PC-3 (cell line): ENCODE measurements at regions not wholly inside any gene's neighbourhood (a gene's known extent, or its start where the extent isn't known, plus 50 kb on each side); places are given as distances from the start of the nearest gene placed in this dataset.

Experiments used
- ATAC-seq: fragments of 200-7000 bp; cut with Tn5 transposase; 2 replicates; pipeline ENCODE4 v1.9.1; 2020; ENCODE audit warnings: mild to moderate bottlenecking, moderate library complexity
- BruUV-seq: library from RNA; stranded (reverse); fragments of 400-500 nt; replicated peaks from 2 replicates; lab custom pipeline; 2021; lab: Mats Ljungman, UMichigan
- CTCF ChIA-PET: fragments of 300-600 bp; sonication (Branson Sonifier 250); formaldehyde crosslinking; loops from one replicate; lab custom pipeline; 2022; ENCODE audit warnings: antibody characterized with exemption; lab: Charles Lee
- POLR2A ChIA-PET: fragments of 300-600 bp; sonication (Branson Sonifier 250); formaldehyde crosslinking; loops from one replicate; lab custom pipeline; 2022; ENCODE audit warnings: antibody characterized with exemption; ENCODE audit not compliant: unreplicated experiment; lab: Charles Lee
- DNase-seq: peaks from one replicate; pipeline ENCODE4 v3.0.0-alpha.2; 2015
- H2AFZ ChIP-seq: fragments of 300-600 bp; sonication (generic); 2 replicates; pipeline ENCODE4 v1.6.0; 2016; ENCODE audit warnings: antibody characterized with exemption, low read length
- H3F3A ChIP-seq: fragments of 300-600 bp; sonication (generic); one replicate; pipeline ENCODE4 v1.6.0; 2017; ENCODE audit warnings: antibody characterized with exemption, low read length, control low read depth, mild to moderate bottlenecking; ENCODE audit not compliant: unreplicated experiment
- H3K27ac ChIP-seq: fragments of 300-600 bp; sonication (generic); 2 replicates; pipeline ENCODE4 v1.5.1; 2016; ENCODE audit warnings: mild to moderate bottlenecking, low read length
- H3K27me3 ChIP-seq: fragments of 300-600 bp; sonication (generic); 2 replicates; pipeline ENCODE4 v1.6.1; 2016; ENCODE audit warnings: low read length, mixed read lengths
- H3K36me3 ChIP-seq: fragments of 300-600 bp; sonication (generic); 2 replicates; pipeline ENCODE4 v1.6.1; 2016; ENCODE audit warnings: low read depth, mixed run types, low read length, mixed read lengths
- H3K4me1 ChIP-seq: fragments of 300-600 bp; sonication (generic); 2 replicates; pipeline ENCODE4 v1.5.1; 2016; ENCODE audit warnings: low read length; ENCODE audit not compliant: insufficient read depth
- H3K4me2 ChIP-seq: fragments of 300-600 bp; sonication (generic); 2 replicates; pipeline ENCODE4 v1.6.0; 2016; ENCODE audit warnings: low read length
- H3K4me3 ChIP-seq: fragments of 300-600 bp; sonication (generic); 2 replicates; pipeline ENCODE4 v1.5.1; 2016; ENCODE audit warnings: mild to moderate bottlenecking, low read length, mixed read lengths
- H3K79me2 ChIP-seq: fragments of 300-600 bp; sonication (generic); 2 replicates; pipeline ENCODE4 v1.6.1; 2017; ENCODE audit warnings: low read length, mixed read lengths
- H3K9ac ChIP-seq: fragments of 300-600 bp; sonication (generic); 2 replicates; pipeline ENCODE4 v1.6.0; 2016; ENCODE audit warnings: mild to moderate bottlenecking, low read length
- H3K9me2 ChIP-seq: fragments of 300-600 bp; sonication (generic); replicated peaks from 2 replicates; pipeline ENCODE4 v1.6.1; 2016; ENCODE audit warnings: mixed run types, low read length, mixed read lengths
- H3K9me3 ChIP-seq: fragments of 300-600 bp; sonication (generic); 2 replicates; pipeline ENCODE4 v1.6.1; 2016; ENCODE audit warnings: low read length, mixed read lengths
- H4K20me1 ChIP-seq: fragments of 300-600 bp; sonication (generic); 2 replicates; pipeline ENCODE4 v1.6.1; 2016; ENCODE audit warnings: low read length, mixed read lengths
- EZH2 ChIP-seq: fragments of 300-600 bp; sonication (generic); IDR thresholded peaks from one replicate; pipeline ENCODE4 v1.6.1; 2017; ENCODE audit warnings: antibody characterized with exemption, mild to moderate bottlenecking, low read length; ENCODE audit not compliant: unreplicated experiment
- EZH2phosphoT487 ChIP-seq: fragments of 300-600 bp; sonication (generic); IDR thresholded peaks from 2 replicates; pipeline ENCODE4 v1.6.1; 2018; ENCODE audit warnings: mild to moderate bottlenecking, antibody characterized with exemption, low read length, borderline replicate concordance
- intact Hi-C: fragments of 100-400 bp; cut with micrococcal nuclease; formaldehyde crosslinking; loops from 2 replicates; pipeline ENCODE4 v1.9.0; 2023
- TF ChIP-seq, protein P1 (sequence below): fragments of 300-600 bp; sonication (generic); conservative IDR thresholded peaks from 2 replicates; pipeline ENCODE4 v1.5.1; 2017; ENCODE audit warnings: antibody characterized with exemption, low read depth, mild to moderate bottlenecking, low read length

DNA sequence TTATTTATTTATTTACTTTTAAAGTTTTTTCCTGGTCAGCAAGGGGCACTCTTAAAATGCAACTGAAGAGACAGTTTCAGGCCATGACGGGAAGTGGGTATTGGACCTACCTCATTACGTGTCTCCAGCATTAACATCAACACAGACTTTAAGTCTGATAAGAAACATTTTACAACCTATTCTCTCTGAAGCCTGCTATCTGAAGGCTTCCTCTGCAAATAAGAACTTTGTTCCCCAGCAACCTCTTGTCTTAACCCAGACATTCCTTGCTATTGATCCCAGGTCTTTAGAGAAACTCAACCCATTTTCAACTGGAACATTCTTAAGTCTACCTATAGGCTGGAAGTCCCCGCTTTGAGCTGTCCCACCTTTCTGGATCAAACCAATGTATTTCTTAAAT is 258.3 kb upstream of the TMPRSS15 start:
- ChIA-PET CTCF (no interaction called here), POLR2A (no interaction called here)
- no peak for ATAC-seq

DNA sequence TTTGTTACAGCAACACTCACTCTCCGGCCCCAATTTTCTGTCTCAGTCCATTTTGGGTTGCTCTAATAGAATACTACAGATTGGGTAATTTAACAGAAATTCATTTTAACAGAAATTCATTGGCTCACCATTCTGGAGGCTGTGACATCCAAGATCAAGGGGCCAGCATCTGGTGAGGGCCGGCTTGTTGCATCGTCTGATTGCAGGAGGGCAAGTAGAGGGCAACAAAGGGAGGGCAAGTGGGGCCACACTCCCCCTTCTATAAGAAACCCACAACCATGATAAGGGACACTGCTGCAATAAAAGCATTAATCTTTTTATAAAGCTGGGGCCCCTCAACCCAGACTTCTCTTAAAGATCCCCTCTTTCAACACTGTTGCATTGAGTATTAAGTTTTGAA is 260.1 kb upstream of the TMPRSS15 start:
- TF ChIP-seq EZH2phosphoT487 (no peak), EZH2 (no peak)
- TF ChIP-seq, protein P1, sequence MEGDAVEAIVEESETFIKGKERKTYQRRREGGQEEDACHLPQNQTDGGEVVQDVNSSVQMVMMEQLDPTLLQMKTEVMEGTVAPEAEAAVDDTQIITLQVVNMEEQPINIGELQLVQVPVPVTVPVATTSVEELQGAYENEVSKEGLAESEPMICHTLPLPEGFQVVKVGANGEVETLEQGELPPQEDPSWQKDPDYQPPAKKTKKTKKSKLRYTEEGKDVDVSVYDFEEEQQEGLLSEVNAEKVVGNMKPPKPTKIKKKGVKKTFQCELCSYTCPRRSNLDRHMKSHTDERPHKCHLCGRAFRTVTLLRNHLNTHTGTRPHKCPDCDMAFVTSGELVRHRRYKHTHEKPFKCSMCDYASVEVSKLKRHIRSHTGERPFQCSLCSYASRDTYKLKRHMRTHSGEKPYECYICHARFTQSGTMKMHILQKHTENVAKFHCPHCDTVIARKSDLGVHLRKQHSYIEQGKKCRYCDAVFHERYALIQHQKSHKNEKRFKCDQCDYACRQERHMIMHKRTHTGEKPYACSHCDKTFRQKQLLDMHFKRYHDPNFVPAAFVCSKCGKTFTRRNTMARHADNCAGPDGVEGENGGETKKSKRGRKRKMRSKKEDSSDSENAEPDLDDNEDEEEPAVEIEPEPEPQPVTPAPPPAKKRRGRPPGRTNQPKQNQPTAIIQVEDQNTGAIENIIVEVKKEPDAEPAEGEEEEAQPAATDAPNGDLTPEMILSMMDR: no peak
- intact Hi-C loops: no loop called here

More for the DNA sequence above, 258.3 kb upstream of the TMPRSS15 start:
- Histone ChIP-seq H3K4me3 (no peak overlapping the region), H3K27ac (no peak overlapping the region), H3K79me2 (no peaks in the 10 kb centered on the region), H3K4me2 (no peak overlapping the region), H4K20me1 (no peaks in the 10 kb centered on the region), H3F3A (no peaks in the 10 kb centered on the region), H3K9me2 (no peaks in the 10 kb centered on the region), H3K27me3 (no peaks in the 10 kb centered on the region), H2AFZ (no peak overlapping the region), H3K9ac (no peak overlapping the region), H3K4me1 (no peaks in the 10 kb centered on the region), H3K9me3 (no peaks in the 10 kb centered on the region), H3K36me3 (0 out of 2 replicates have a peak, but pooled peaks cover 3% of the 10 kb centered on the region)
- intact Hi-C loops: no loop called here
- DNase-seq: no peak
- no TSS peak for BruUV-seq
- TF ChIP-seq, protein P1: no peak
- TF ChIP-seq EZH2 (no peak), EZH2phosphoT487 (no peak)

DNA sequence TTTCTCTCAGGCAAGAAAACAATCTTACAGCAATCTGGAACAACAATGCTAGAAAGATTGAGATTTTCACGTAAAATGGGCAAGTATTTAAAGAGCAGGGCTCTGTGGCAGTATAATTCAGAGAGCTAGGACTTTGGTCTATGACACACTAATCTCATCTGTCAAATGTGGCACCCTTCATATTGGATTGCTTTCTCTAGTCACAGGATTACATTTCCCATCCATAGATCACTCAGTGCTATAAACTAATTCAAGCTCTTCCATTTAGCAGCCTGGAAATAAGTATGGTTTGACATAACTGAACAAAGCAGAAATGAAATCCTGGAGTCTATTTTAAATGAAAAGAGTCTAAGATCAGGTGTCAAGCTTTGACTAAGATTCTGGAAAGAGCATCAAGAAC is 263.1 kb upstream of the TMPRSS15 start:
- Histone ChIP-seq H3K4me1 (no peaks in the 10 kb centered on the region), H3K4me3 (no peak overlapping the region), H3K9me2 (no peaks in the 10 kb centered on the region), H3K36me3 (0 out of 2 replicates have a peak, but pooled peaks cover 3% of the 10 kb centered on the region), H4K20me1 (no peaks in the 10 kb centered on the region), H3K9ac (no peak overlapping the region), H3F3A (no peaks in the 10 kb centered on the region), H3K79me2 (no peaks in the 10 kb centered on the region), H3K9me3 (peaks cover 9% of the 10 kb centered on the region; the same call in 1 of the 2 replicates), H3K4me2 (no peak overlapping the region), H3K27ac (no peak overlapping the region), H3K27me3 (no peaks in the 10 kb centered on the region), H2AFZ (no peak overlapping the region)
- TF ChIP-seq EZH2phosphoT487 (no peak), EZH2 (no peak)
- TF ChIP-seq, protein P1: no peak
- no TSS peak for BruUV-seq
- CTCF ChIA-PET: no interaction called here
- ATAC-seq: no peak
- POLR2A ChIA-PET: no interaction called here
- intact Hi-C loops: no loop called here
- no peak for DNase-seq

More for the DNA sequence above, 260.1 kb upstream of the TMPRSS15 start:
- Histone ChIP-seq H3K4me3 (no peak overlapping the region), H3K9ac (no peak overlapping the region), H3K9me3 (no peaks in the 10 kb centered on the region), H3K27ac (no peak overlapping the region), H2AFZ (no peak overlapping the region), H3K4me1 (no peaks in the 10 kb centered on the region), H3F3A (no peaks in the 10 kb centered on the region), H4K20me1 (no peaks in the 10 kb centered on the region), H3K36me3 (0 out of 2 replicates have a peak, but pooled peaks cover 3% of the 10 kb centered on the region), H3K79me2 (no peaks in the 10 kb centered on the region), H3K4me2 (no peak overlapping the region), H3K27me3 (no peaks in the 10 kb centered on the region), H3K9me2 (no peaks in the 10 kb centered on the region)
- DNase-seq (no peak), ATAC-seq (no peak)
- CTCF ChIA-PET: no interaction called here
- no TSS peak for BruUV-seq
- POLR2A ChIA-PET: no interaction called here
